SK-N-SH (cell line): ENCODE measurements at regions not wholly inside any gene's neighbourhood (a gene's known extent, or its start where the extent isn't known, plus 50 kb on each side); places are given as distances from the start of the nearest gene placed in this dataset.

Source experiments
- ELF1 ChIP-seq: IDR thresholded peaks from 2 replicates; pipeline ENCODE4 v1.4.0; 2012
- EP300 ChIP-seq, 2 experiments: IDR thresholded peaks; 2 replicates each; pipeline versions ENCODE4 v1.4.0 to v1.6.1; 2012; ENCODE audit warnings: borderline replicate concordance in 1 of 2, low read depth in 1 of 2, low read length in 1 of 2
- POLR2AphosphoS5 ChIP-seq: IDR thresholded peaks from 2 replicates; pipeline ENCODE4 v1.6.1; 2012; ENCODE audit warnings: low read depth, low read length
- RAD21 ChIP-seq: IDR thresholded peaks from 2 replicates; pipeline ENCODE4 v1.6.1; 2012; ENCODE audit warnings: mild to moderate bottlenecking, low read length
- RFX5 ChIP-seq: IDR thresholded peaks from 2 replicates; pipeline ENCODE4 v1.6.1; 2012; ENCODE audit warnings: mild to moderate bottlenecking, improper control_type of control experiment, low read length
- SMC3 ChIP-seq: IDR thresholded peaks from 2 replicates; pipeline ENCODE4 v1.6.1; 2012; ENCODE audit warnings: low read depth, low read length, improper control_type of control experiment
- TF ChIP-seq, protein P1 (sequence below): fragments of 200-600 bp; sonication (generic); IDR thresholded peaks from 2 replicates; pipeline ENCODE4 v1.6.1; 2017; ENCODE audit warnings: antibody characterized with exemption, mild to moderate bottlenecking, moderate library complexity
- TF ChIP-seq, protein P2 (sequence below): IDR thresholded peaks from 2 replicates; pipeline ENCODE4 v1.4.0; 2012; ENCODE audit warnings: low read depth, borderline replicate concordance
- TF ChIP-seq, protein P3 (sequence below): fragments of 150-350 bp; IDR thresholded peaks from 2 replicates; pipeline ENCODE4 v1.6.1; 2017; ENCODE audit warnings: antibody characterized with exemption, low read length, low read depth, borderline replicate concordance
- TF ChIP-seq, protein P4 (sequence below): fragments of 150-350 bp; IDR thresholded peaks from 2 replicates; pipeline ENCODE4 v1.6.1; 2016; ENCODE audit warnings: mild to moderate bottlenecking, low read depth, low read length
- TF ChIP-seq, protein P5 (sequence below): IDR thresholded peaks from 2 replicates; pipeline ENCODE4 v1.6.1; 2012; ENCODE audit warnings: mild to moderate bottlenecking, low read depth, low read length, moderate library complexity

DNA sequence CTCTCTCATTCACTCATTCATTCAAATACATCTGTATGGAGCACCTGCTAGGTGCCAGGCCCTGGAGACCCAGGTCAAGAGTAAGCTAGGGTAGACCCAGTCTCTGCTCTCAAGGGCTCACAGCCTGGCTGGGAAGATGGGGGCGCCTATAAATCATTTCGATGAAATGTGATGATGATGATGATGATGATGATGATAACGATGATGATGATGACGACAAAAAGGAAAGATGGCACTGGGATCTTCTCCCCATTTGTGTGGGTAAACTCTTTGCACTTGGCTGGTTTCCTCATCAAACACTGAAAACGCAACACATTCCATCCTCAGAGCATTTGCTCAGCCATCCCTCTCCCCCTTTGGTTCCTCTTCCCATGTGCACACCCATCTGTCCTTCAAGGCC, 188.0 kb upstream of the CDYL start:
- TF ChIP-seq ELF1: no peak
- TF ChIP-seq SMC3: no peak
- TF ChIP-seq, protein P1, sequence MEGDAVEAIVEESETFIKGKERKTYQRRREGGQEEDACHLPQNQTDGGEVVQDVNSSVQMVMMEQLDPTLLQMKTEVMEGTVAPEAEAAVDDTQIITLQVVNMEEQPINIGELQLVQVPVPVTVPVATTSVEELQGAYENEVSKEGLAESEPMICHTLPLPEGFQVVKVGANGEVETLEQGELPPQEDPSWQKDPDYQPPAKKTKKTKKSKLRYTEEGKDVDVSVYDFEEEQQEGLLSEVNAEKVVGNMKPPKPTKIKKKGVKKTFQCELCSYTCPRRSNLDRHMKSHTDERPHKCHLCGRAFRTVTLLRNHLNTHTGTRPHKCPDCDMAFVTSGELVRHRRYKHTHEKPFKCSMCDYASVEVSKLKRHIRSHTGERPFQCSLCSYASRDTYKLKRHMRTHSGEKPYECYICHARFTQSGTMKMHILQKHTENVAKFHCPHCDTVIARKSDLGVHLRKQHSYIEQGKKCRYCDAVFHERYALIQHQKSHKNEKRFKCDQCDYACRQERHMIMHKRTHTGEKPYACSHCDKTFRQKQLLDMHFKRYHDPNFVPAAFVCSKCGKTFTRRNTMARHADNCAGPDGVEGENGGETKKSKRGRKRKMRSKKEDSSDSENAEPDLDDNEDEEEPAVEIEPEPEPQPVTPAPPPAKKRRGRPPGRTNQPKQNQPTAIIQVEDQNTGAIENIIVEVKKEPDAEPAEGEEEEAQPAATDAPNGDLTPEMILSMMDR: no peak
- TF ChIP-seq, protein P2, sequence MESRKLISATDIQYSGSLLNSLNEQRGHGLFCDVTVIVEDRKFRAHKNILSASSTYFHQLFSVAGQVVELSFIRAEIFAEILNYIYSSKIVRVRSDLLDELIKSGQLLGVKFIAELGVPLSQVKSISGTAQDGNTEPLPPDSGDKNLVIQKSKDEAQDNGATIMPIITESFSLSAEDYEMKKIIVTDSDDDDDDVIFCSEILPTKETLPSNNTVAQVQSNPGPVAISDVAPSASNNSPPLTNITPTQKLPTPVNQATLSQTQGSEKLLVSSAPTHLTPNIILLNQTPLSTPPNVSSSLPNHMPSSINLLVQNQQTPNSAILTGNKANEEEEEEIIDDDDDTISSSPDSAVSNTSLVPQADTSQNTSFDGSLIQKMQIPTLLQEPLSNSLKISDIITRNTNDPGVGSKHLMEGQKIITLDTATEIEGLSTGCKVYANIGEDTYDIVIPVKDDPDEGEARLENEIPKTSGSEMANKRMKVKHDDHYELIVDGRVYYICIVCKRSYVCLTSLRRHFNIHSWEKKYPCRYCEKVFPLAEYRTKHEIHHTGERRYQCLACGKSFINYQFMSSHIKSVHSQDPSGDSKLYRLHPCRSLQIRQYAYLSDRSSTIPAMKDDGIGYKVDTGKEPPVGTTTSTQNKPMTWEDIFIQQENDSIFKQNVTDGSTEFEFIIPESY: no peak
- TF ChIP-seq EP300 (IDR thresholded peaks at IDR 0.05; ENCODE audit: borderline replicate concordance in 1 of 2, low read depth in 1 of 2, low read length in 1 of 2): no peak
- TF ChIP-seq RAD21: no peak
- no peak for TF ChIP-seq POLR2AphosphoS5
- TF ChIP-seq RFX5: no peak
- TF ChIP-seq, protein P3, sequence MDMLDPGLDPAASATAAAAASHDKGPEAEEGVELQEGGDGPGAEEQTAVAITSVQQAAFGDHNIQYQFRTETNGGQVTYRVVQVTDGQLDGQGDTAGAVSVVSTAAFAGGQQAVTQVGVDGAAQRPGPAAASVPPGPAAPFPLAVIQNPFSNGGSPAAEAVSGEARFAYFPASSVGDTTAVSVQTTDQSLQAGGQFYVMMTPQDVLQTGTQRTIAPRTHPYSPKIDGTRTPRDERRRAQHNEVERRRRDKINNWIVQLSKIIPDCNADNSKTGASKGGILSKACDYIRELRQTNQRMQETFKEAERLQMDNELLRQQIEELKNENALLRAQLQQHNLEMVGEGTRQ: no peak
- TF ChIP-seq, protein P4, sequence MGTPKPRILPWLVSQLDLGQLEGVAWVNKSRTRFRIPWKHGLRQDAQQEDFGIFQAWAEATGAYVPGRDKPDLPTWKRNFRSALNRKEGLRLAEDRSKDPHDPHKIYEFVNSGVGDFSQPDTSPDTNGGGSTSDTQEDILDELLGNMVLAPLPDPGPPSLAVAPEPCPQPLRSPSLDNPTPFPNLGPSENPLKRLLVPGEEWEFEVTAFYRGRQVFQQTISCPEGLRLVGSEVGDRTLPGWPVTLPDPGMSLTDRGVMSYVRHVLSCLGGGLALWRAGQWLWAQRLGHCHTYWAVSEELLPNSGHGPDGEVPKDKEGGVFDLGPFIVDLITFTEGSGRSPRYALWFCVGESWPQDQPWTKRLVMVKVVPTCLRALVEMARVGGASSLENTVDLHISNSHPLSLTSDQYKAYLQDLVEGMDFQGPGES: no peak
- TF ChIP-seq, protein P5, sequence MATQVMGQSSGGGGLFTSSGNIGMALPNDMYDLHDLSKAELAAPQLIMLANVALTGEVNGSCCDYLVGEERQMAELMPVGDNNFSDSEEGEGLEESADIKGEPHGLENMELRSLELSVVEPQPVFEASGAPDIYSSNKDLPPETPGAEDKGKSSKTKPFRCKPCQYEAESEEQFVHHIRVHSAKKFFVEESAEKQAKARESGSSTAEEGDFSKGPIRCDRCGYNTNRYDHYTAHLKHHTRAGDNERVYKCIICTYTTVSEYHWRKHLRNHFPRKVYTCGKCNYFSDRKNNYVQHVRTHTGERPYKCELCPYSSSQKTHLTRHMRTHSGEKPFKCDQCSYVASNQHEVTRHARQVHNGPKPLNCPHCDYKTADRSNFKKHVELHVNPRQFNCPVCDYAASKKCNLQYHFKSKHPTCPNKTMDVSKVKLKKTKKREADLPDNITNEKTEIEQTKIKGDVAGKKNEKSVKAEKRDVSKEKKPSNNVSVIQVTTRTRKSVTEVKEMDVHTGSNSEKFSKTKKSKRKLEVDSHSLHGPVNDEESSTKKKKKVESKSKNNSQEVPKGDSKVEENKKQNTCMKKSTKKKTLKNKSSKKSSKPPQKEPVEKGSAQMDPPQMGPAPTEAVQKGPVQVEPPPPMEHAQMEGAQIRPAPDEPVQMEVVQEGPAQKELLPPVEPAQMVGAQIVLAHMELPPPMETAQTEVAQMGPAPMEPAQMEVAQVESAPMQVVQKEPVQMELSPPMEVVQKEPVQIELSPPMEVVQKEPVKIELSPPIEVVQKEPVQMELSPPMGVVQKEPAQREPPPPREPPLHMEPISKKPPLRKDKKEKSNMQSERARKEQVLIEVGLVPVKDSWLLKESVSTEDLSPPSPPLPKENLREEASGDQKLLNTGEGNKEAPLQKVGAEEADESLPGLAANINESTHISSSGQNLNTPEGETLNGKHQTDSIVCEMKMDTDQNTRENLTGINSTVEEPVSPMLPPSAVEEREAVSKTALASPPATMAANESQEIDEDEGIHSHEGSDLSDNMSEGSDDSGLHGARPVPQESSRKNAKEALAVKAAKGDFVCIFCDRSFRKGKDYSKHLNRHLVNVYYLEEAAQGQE: no peak
